DMS 273 treated with DMSO at 0.1 percent for 48 hours (cell line): ENCODE measurements at regions not wholly inside any gene's neighbourhood (a gene's known extent, or its start where the extent isn't known, plus 50 kb on each side); places are given as distances from the start of the nearest gene placed in this dataset.

Source experiments
- DNase-seq: peaks from one replicate; lab custom pipeline; 2025; lab: John Stamatoyannopoulos, UW

- no peak for DNase-seq
Measured at GRCh38 chr6:2426561-2427340, 181.3 kb upstream of the GMDS start.

- no peak for DNase-seq
Measured at GRCh38 chr6:2416128-2416712, 170.8 kb upstream of the GMDS start.

- DNase-seq, result no peak
Measured at GRCh38 chr6:2414885-2415547, 169.6 kb upstream of the GMDS start.

GRCh38 chr6:2412731-2413130, 167.3 kb upstream of the GMDS start:
- DNase-seq, result no peak

- DNase-seq, result no peak
Measured at GRCh38 chr6:2410656-2411380, 165.4 kb upstream of the GMDS start.

GRCh38 chr6:2407525-2407924, 162.1 kb upstream of the GMDS start:
- DNase-seq, result no peak

GRCh38 chr6:2404211-2404929, 159.0 kb upstream of the GMDS start:
- no peak for DNase-seq

- DNase-seq, result no peak
Measured at GRCh38 chr6:2403546-2403945, 158.1 kb upstream of the GMDS start.

- DNase-seq, result peak; percentile 51
Measured at GRCh38 chr6:2396846-2397630, 151.6 kb upstream of the GMDS start.

- peak; percentile 10 for DNase-seq
Measured at GRCh38 chr6:2396042-2396657, 150.7 kb upstream of the GMDS start.

- no peak for DNase-seq
Measured at GRCh38 chr6:2388554-2389324, 143.3 kb upstream of the GMDS start.

- DNase-seq, result no peak
Measured at GRCh38 chr6:2387445-2387844, 142.0 kb upstream of the GMDS start.

GRCh38 chr6:2385471-2385983, 140.1 kb upstream of the GMDS start:
- DNase-seq, result no peak

- no peak for DNase-seq
Measured at GRCh38 chr6:2384528-2384927, 139.1 kb upstream of the GMDS start.

- DNase-seq, result no peak
Measured at GRCh38 chr6:2381872-2382661, 136.7 kb upstream of the GMDS start.

GRCh38 chr6:2378891-2379652, 133.7 kb upstream of the GMDS start:
- no peak for DNase-seq

- DNase-seq, result no peak
Measured at GRCh38 chr6:2378046-2378657, 132.7 kb upstream of the GMDS start.
